ENCODE measurements at regions not wholly inside any gene's neighbourhood (a gene's known extent, or its start where the extent isn't known, plus 50 kb on each side); places are given as distances from the start of the nearest gene placed in this dataset.
A peak's percentile ranks its signal among the peaks of the same experiment; 100 is the strongest.

DNA sequence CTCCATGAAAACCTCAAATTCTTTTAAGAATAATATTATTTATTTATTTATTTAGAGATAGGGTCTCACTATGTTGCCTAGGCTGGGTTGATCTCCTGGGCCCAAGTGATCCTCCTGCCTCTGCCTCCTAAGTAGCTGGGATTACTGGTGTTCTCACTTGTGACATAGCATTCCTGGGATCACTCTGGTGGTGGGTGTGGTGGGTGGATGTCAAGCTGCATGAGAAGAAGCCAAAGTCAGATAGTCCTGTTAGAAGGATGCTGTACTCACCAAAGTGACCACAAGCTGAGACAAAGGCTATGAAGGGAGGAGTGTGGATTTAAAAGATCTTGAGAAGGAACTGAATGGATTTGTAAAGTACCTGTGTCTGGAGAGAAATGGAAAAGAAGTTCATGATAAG, 87.9 kb upstream of the SPON1 start:
- no peak for DNase-seq

DNA sequence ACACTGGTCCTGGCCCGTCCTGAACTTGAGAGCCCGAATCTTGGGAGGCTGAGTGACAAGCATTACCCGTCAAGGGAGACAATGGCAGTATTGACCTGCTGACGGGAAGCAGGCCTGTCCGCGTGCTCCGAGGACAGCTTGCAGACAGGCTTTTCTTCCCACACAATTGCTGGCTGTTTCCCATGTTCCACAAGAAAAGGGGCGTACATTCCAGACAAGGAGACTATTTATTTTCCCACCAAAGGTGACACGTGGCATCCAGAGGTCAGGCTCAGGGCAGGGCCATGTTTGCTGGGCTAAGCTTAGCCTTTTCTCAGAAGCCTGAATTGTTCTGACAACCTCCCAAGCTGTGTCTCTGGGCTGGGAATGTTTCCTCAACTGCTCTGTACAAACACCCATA, 86.9 kb upstream of the SPON1 start:
- DNase-seq = no peak

DNA sequence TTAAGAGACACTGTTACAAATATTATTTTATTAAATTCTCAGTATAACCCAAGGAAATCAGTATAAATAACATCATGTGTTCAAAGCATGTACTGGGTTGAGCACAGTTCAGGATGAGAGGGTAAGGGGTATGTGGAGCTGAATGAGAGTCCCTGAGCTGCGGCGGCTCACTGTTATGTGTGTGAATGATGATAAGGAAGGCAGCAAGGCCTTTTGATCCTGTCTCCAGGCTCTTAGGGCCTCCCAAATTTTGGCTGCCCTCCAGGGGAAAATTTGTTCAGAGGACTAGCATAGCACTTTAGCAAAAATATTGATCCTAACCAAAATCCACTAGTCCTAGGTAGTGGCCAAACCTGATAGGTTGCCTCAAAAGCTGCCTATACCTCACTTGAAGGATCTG, 86.1 kb upstream of the SPON1 start:
- DNase-seq = no peak

DNA sequence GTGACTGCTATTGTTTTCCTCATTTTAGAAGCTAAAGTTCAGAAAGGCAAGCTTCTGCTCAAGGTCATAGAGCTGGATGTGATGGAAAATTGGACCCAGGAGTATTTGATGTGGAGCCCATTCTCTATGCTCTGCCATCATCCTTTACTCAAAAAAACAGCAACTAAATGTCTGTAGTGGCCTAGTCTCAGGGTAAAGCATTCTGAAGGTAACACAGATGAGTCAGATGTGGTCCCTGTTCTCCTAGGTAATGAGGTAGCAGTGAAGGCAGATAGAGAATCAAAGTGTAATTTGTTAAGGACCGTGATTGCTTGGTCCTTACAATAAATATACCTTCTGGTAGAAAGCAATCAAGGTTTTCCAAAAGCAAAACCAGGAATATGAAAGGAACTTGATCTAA, 84.4 kb upstream of the SPON1 start:
- no peak for DNase-seq

DNA sequence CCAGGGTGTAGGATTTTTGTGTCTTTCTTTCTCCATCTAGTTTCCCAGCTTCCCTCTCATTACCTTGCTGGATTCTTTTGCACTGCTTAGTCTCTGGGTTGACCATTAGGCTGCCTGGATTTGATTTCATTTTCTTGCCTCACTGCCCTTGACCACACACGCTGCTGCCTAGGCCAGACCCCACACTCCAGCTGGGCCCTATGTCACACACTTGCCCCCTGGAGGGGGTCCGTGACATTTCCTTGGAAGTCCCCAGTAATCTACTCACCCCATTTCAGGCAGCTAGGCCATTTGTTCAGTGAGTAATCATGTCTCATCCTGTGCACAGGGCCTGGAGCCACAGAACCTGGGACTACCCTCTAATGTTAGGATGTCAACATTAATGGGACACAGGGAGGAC, 81.9 kb upstream of the SPON1 start:
- no peak for DNase-seq

DNA sequence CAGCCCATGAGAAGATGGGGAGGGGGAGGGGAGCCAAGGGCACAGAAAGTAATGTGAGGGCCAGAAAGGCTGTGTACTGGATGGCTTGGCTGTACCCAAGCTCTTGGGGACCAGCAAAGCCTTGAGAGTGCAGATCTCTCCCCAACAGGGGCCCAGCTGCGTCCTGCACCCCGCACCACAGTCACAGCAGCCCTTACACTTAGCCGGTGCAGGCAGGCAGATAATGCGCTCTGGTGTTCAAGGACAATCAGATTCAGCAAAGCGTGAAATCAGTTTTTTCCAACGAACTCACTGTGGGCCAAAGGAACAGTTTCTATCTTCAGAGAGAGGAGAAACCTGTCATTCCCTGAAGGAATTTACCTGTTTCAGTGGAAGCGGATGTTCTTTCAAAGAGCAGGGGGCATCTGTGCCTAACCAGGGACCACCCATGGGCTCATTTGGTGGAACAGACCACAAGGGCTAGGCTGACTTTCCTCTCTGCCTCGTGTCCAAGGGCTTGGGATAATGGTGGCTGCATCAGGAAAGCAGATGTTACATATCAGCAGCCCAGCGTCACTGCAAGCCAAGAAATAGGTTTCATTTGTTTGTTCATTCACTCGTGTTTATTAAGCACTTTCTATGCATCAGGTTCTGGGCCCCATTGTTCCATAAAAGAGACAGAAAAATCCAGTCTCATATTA, 81.2 kb upstream of the SPON1 start:
- no peak for DNase-seq

DNA sequence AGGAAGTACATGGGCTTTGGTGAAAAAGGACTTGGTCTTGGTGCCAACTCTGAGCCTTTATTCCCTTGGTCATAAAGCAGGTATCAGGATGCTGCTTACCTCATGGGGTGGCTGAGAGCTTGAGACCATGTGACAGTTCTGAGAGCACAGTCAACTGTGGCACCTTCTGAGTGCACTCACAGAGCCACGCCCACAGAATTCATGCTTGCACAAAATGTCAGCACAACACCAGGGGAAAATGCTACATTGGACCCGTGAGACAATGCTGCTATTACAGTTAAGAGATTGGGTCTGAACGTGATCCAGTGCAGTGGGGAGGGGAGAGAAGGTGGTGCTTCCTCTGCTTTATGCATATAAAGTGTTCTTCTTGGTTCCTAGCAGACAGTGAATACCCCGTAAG, 79.5 kb upstream of the SPON1 start:
- peak; percentile 31 for DNase-seq

DNA sequence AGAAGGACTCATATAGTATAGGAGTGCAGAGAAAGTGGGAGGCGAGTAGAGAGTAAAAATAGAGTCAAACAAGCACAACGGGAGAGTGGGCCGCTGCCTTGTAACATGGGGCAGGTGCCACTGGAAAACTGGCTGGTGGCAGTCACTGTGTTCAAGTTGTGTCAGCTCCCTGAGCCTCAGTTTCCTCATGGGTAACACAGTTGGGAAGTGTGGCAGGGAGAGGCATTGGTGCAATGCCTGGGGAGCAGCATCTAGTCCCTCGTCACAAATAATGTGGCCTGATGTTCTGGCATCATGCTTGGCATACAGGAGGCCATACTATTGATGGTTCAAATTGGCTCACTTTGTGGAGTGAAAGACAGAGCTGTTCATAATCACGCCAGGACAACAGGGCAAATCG, 78.9 kb upstream of the SPON1 start:
- DNase-seq = no peak

DNA sequence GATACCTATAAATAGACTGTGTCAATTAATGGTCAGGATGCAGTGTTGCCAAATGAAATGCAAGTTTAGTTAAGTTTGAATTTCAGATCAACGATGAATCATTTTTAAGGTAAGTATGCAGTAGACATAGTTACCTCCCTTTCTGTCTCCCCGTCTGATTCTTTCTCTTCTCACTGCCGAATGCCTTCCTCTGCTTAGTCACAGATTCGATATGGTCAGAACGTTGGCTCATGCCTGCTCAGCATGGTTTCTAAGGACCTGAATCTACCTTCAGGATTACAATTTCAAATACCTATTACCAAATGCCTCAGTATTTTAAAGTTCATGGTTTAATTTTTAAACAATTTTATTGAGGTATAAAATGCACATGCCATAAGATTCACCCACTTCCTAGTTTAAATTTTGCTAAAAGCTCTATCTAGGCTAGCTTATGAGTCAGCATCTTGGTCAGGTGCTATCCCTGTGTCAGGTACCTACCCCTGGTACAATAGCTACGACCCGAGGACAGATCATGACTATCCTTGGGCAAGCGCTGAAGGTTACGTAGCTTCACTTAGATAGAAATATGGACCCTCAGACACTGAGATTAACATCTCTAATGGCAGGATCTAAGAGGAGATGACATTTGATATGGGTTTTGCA, 78.2 kb upstream of the SPON1 start:
- DNase-seq = no peak

DNA sequence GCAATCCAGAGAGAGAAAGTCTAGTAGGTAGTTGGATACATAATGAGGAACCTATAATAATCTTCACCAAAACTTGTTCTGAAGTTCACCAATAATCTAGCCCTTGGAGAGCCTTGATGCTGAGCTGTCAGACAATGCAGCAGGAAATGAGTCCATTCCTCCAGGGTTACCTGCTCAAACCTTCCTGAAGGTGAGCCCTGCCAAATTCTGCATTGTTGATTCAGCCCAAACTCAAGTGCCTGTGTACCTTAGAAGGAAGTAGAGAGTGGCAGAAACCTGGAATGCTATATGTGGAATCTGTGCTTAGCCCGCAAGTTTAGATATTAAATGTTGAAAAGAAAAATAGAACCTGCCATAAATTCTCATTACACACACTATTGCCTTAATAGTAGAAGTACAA, 77.4 kb upstream of the SPON1 start:
- DNase-seq = no peak

DNA sequence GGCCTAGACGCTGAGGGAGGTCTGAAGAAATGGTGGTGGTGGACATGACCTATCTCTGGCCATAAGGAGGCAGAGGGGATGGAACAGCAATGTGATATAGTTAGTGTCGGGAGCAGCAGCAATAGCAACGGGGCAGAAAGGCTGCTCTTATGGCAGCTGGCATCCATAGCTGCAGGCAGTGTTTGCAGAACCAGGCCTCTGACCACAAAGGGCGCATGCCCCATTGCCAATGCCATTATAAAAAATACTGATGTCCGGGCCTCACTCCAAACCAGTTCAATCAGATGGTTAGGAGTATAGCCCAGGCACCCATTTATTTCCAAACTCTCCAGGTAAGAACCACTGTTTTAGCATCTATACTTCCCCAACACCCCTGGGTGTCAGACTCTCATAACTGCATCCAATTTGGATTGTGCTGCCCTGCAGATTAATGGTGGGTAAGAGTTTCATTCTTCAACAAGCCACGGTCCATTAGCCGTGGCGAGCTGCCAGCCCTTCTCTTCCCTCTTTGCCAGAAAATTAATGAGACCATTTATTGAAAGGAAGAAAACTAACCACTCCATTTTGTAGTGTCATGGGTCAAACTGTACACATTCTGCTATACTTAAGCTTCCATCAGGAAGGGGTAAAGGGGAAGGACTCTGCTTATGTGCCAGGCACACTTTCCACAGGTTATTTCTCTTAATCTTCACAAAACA, 72.8 kb upstream of the SPON1 start:
- no peak for DNase-seq

DNA sequence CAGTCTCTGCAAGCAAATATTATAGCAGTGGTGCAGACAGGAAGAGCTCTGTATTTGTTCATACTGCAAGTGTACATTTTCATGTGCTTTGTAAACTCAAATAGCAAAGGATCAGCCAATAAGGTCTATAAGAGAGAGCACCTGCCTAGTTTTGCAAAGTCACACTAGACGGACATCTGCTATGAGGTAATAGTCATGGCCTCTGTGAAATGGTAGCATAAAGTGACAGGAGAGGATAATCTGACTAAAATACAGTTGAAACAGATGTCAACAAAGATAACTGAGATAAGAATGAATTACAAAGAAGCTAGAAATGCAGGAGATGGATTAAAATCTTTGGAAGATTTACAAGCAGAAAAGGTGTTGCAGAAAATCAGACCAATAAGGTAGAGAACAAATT, 70.6 kb upstream of the SPON1 start:
- no peak for DNase-seq

DNA sequence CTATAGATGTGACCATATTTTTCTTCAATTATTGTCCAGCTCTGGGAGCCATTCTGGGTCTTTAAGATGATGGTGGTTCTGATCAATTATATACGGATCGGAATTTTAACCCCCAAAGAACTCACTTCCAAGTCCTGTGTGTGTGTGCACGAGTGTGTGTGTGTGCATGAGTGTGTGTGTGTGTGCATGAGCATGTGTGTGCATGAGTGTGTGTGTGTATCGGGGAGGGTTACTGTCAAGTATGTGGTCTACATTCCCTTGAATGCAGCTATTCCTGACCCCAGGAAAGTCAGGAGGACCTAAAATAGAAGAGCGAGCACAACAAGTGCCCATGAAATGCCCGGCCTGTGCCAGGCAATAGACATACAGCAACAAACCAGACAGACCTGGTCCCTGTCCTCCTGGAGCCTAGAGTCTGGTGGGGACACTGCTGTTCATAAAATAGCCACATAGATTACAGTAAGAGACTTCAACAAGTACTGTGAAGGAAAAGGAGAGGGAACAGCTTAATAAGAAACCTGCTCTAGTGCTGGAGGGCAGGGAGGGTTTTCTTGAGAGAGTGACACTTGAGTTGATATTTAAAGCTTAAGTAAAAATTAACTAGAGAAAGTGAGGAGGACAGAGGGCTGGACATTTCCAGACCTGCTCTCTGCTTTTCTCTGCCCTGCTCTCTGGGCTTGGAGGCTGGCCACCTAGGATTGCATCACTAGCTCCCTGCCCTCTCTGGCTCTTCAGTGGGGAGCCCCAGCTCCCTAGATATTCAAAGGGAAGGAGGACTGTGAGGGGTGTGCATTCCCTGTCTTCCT, 66.1 kb upstream of the SPON1 start:
- no peak for DNase-seq

DNA sequence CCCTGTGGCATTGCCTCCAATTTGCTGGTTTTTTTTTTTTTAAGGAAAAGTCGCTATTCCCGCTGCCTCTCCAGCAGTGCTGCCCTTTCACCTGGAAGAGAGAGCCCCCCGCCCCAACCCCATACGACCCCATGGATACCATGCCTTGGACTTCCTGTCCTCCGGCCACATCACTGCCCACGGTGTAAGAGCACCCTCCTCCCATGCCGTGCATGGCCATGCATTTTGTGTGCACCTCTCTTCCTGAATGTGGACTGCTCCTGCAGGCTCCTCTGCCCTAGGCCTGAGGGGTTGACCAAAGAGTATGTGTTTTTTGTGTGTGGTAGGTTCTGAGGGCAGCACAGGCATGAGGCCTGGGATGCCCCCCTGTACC, 65.6 kb upstream of the SPON1 start:
- no peak for DNase-seq

DNA sequence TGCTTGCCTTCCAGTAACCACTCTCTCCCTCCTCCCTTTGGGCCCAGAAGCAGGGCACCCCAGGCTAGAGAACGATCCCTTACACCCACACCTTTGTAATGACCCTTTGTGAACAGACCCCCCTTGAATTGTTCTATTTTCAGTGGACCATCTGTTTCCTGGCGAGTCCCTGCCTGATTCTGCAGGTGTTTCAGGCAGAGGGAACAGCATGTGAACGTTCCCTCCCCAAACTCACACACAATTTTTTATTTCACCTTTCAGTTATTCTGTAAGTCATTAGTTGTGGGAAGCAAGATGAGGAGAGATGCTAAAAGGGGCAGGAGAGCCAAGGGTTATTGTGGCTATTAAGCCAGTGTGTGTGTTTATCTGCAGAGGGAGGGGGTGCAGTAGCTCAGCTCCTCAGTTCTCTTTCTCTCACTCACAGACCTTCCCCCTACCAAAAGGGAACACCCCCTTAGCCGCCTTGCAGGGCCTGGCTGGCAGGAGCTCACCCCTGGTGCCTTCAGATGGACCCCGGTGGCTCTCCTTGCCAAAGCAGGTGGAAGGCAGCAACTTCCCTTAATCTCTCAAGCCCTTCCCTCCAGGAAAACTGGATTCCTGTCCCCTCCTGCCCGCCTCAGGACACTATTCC, 64.8 kb upstream of the SPON1 start:
- DNase-seq = no peak

DNA sequence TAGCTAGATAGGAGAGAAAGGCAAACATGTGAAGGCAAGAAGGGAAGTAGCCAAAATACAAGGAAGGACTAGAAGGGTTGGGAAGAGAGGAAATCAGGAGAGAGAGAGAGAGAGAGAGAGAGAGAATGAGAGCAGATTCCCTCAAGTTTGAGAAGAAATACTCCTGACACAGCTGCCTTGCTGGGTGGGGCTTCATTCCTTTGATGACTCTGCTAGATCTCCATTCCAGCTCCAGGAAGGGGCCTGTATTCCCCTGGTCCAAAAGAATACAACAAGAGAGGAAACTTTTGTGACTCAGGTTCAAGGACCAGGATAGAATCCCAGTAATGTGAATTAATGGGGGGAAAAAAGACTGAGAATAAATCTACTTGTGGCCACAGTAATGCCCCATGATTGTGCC, 62.9 kb upstream of the SPON1 start:
- DNase-seq = no peak

DNA sequence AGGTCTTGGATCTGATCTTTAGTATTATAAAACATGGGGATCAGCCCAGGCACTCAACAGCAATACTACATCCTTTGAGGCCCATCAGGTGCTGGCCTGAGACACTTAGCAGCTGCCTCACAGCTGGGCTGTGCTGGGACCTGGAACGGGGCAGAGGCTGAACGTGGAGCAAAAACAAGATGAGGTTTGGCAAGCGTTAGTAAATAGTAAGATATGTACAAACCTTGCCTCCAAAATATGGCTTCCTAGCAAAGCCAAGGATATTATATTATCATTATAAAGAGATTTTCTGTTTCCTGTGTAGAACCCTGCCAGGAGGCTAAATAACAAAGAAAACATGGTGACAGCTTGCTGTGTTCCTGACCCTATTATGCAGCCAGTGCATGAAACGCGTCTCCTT, 60.0 kb upstream of the SPON1 start:
- DNase-seq = no peak

DNA sequence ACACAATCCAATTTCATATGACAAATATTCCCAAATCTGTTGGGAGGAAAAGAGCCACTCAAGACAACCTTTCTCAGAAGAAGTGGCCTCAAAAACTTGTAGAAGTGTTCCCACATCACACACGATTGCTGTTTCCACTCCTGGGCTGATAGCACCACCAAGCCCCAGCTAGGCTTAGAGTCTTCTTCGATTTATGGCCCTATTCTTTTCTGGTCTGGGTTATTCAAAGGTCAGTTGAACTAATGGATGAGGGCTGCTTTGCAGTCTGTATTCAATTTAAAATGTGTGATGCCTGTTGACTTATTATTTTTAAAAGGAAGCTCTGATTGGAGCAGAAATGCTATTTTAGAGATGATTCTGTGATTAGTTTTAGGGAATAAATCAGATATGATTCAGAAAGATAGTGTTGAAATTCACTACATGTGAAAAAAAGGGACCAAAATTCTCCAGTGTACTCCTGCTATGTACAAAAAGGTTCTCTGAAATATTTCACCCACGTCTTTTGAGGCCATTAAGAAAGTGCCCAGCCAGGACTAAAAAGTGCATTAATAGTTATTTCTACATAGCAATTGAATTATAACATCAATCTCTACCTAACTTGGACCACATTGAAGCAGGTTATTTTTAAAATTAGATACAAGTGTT, 57.3 kb upstream of the SPON1 start:
- no peak for DNase-seq

DNA sequence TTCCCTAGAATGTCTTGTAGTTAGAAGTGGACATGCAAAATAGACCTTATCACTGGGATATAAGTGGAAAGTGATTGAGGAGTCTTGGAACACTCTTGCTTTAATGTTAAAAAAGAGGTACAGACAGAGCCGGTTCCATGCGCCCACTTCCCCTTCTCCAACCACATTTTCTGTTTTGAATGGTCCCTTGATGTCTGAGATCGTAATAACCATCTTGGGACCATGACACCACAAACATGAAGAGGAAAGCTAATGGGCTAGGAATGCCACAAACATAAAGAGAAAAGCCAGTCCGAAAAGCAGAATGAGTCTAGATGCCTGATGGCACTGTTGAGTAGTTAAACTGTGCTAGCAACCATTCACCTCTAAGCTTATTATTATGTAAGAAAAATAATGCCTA, 54.8 kb upstream of the SPON1 start:
- no peak for DNase-seq

DNA sequence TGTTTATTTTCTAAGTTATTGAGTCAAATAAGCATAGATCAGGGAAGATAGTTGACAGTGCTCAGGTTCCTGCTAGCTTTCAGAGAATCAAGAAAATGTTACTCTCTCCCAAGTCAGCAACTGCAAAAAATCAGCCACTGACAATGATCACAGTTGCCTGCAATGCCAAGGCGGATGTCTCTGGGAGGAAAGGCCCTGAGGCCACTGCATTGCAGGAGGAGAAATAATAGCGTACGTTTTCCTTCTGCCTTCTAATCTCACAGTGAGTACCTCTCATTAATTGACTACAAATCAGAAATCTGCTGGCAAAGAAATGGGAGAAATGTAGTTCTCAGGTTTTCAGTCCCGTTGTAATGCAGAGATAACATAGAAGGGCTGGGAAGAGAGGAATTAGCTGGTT, 54.0 kb upstream of the SPON1 start:
- no peak for DNase-seq

Measured in activated CD4-positive, alpha-beta T cell treated with anti-CD3 and anti-CD28 coated beads for 48 hours (primary cell).